ENCODE measurements at regions not wholly inside any gene's neighbourhood (a gene's known extent, or its start where the extent isn't known, plus 50 kb on each side); places are given as distances from the start of the nearest gene placed in this dataset.

DNA sequence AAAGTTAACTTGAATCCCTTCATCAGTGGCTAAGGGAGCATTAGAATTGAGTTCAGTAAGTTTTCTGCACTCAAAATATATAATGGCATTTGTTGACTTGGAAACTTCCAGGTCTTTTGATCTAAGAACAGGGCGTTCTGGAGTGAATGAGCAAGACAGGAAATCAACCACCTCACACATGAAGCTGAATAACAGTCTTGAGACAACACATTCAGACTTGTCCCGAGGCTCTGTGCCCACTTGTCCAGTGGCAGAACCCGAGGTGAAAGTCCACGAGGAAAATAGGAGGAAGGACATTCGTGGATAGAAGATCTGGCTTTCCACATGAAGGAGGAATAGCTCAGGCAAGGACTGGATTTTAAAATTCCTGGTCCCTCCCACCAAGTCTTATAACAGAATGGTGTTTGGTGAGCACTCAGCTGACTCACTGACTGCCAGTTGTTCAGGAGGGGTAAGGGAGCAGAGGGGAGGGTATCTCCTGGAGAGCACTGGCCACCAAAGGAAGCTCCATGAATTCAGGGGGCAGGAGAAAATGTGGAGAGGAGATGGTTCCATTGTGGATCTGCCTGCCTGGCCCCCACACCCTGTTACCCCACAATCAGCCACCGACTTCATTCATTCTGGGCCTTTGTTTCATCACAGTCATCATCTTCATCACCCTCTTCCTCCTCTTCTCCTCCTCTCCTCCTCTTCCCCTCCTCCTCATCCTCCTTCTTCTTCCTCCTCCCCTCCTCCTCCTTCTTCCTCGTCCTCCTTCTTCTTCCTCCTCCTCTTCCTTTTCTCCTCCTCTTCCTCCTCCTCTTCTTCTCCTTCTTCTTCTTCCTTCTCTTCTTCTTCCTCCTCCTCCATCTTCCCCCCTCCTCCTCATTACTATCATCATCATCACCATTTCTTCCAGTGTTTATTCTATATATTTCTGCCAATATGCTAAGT, 620.1 kb downstream of the MED13L start:
- H4K5ac ChIP-seq (ENCODE audit: insufficient read length, low read depth, low read length) = no peak overlapping the region
- no peak overlapping the region for H3K4ac ChIP-seq (replicated peaks; ENCODE audit: insufficient read length, low read depth, low read length)
- 91% methylated on average over 6 of the region's 7 CpGs; no CpG with 5 or more reads in 1 of the 2 experiments for WGBS, 2 experiments (ENCODE audit: extremely low coverage in 1 of 2, insufficient coverage in 1 of 2, insufficient read length in 1 of 2, insufficient replicate concordance in 2 of 2, low coverage in 1 of 2, low lambda C conversion rate in 2 of 2, missing lambda C conversion rate in 1 of 2)
- H4K20me1 ChIP-seq (replicated peaks in 1 of 2; ENCODE audit: control insufficient read depth in 1 of 2, insufficient read depth in 2 of 2, low read length in 2 of 2) = no peaks in the 10 kb centered on the region
- TF ChIP-seq TEAD4 (IDR thresholded peaks at IDR 0.05; ENCODE audit: low read depth, low read length) (no peak), RBBP5 (IDR thresholded peaks at IDR 0.05; ENCODE audit: borderline replicate concordance, low read depth, low read length) (no peak), CHD2 (IDR thresholded peaks at IDR 0.05; ENCODE audit: low read length) (no peak), ZNF274 (IDR thresholded peaks at IDR 0.05; ENCODE audit: borderline replicate concordance, extremely low read depth, low read length) (no peak), CBX5 (IDR thresholded peaks at IDR 0.05; ENCODE audit: low read depth, low read length) (no peak), RNF2 (IDR thresholded peaks at IDR 0.05; ENCODE audit: borderline replicate concordance, low read depth, low read length, missing control alignments, poor library complexity, severe bottlenecking) (no peak), TBP (IDR thresholded peaks at IDR 0.05; ENCODE audit: low read depth, low read length) (no peak), SIX5 (IDR thresholded peaks at IDR 0.05; ENCODE audit: low read depth, low read length) (no peak), POU5F1 (IDR thresholded peaks at IDR 0.05; ENCODE audit: low read depth, low read length) (no peak)
- TF ChIP-seq, protein P1, sequence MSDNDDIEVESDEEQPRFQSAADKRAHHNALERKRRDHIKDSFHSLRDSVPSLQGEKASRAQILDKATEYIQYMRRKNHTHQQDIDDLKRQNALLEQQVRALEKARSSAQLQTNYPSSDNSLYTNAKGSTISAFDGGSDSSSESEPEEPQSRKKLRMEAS (IDR thresholded peaks at IDR 0.05) = no peak
- no peak overlapping the region for H2BK20ac ChIP-seq (ENCODE audit: low read length)
- no peaks in the 10 kb centered on the region for H3K79me1 ChIP-seq (ENCODE audit: low read depth, low read length)
- CTCF ChIA-PET (ENCODE audit: partially characterized antibody) = no interaction called here
- H3K27me3 ChIP-seq (replicated peaks in 1 of 4; ENCODE audit: control insufficient read depth in 3 of 4, extremely low read depth in 1 of 4, insufficient read depth in 3 of 4, low read length in 3 of 4) = no peaks in the 10 kb centered on the region; a peak in 1 of 7 replicates
- H2BK12ac ChIP-seq (ENCODE audit: low read depth, low read length) = no peak overlapping the region
- H3K4me3 ChIP-seq (ENCODE audit: extremely low read depth in 1 of 4, insufficient read depth in 2 of 4, low read depth in 3 of 4, low read length in 4 of 4) = no peak overlapping the region
- POLR2A ChIA-PET (ENCODE audit: partially characterized antibody) = no interaction called here
- H3K9ac ChIP-seq (replicated peaks in 1 of 4; ENCODE audit: extremely low read depth in 1 of 4, low read depth in 3 of 4, low read length in 3 of 4) = no peak overlapping the region
- no peak overlapping the region for H2BK15ac ChIP-seq (ENCODE audit: low read length)
- no peaks in the 10 kb centered on the region for H3K23me2 ChIP-seq (ENCODE audit: low read depth, low read length)
- no peak overlapping the region for H2BK120ac ChIP-seq (replicated peaks; ENCODE audit: low read depth, low read length)
- H4K91ac ChIP-seq (replicated peaks; ENCODE audit: insufficient read length, low read length) = no peak overlapping the region
- no peak overlapping the region for H3K14ac ChIP-seq (ENCODE audit: insufficient read length)
- no peak overlapping the region for H2AFZ ChIP-seq (ENCODE audit: low read length)
- H3K27ac ChIP-seq (ENCODE audit: low read depth, low read length) = no peak overlapping the region
- no peak overlapping the region for H3K4me2 ChIP-seq (ENCODE audit: insufficient read depth in 1 of 2, low read depth in 2 of 2, low read length in 2 of 2)
- no peak overlapping the region for H3K23ac ChIP-seq (ENCODE audit: insufficient read length)
- no peak overlapping the region for H2BK5ac ChIP-seq (ENCODE audit: low read depth, low read length)
- no peak overlapping the region for H3K18ac ChIP-seq (ENCODE audit: extremely low read depth, low read length)
- no peak for DNase-seq (ENCODE audit: low read depth in 1 of 2, low spot score in 2 of 2)
- H3K4me1 ChIP-seq (replicated peaks in 1 of 4; ENCODE audit: control insufficient read depth in 3 of 4, insufficient read depth in 4 of 4, low read length in 3 of 4) = no peaks in the 10 kb centered on the region
- H3K56ac ChIP-seq (replicated peaks; ENCODE audit: insufficient read length, low read depth, low read length) = no peak overlapping the region
- FAIRE-seq = no peak
- H2AK5ac ChIP-seq (ENCODE audit: low read depth, low read length) = no peak overlapping the region
- H3K9me3 ChIP-seq (ENCODE audit: insufficient read depth in 2 of 2, low read depth in 1 of 2, low read length in 1 of 2) = no peaks in the 10 kb centered on the region
- H4K8ac ChIP-seq (ENCODE audit: extremely low read depth, insufficient read depth, low read length) = no peak overlapping the region
- no peaks in the 10 kb centered on the region for H3K36me3 ChIP-seq (ENCODE audit: control insufficient read depth in 2 of 4, insufficient read depth in 4 of 4, low read length in 3 of 4)
- H3K79me2 ChIP-seq (ENCODE audit: control insufficient read depth in 1 of 2, insufficient read depth in 2 of 2, low read length in 2 of 2) = no peaks in the 10 kb centered on the region

All from H1 (cell line).